ENCODE measurements at regions not wholly inside any gene's neighbourhood (a gene's known extent, or its start where the extent isn't known, plus 50 kb on each side); places are given as distances from the start of the nearest gene placed in this dataset.

GRCh38 chrX:124426288-124427169, 80.2 kb downstream of the SH2D1A start:
- no peak for DNase-seq (ENCODE audit: low spot score, unreplicated experiment)
- H3K4me1 Mint-ChIP-seq (ENCODE audit: low read depth), result peaks cover 21% of the 10 kb centered on the region
- TF ChIP-seq CTCF (IDR thresholded peaks at IDR 0.05; ENCODE audit: unreplicated experiment), result no peak
- H3K4me3 Mint-ChIP-seq (ENCODE audit: low read depth), result no peak overlapping the region
- H3K27ac Mint-ChIP-seq, result peak overlapping the region; percentile 76
- no peaks in the 10 kb centered on the region for H3K27me3 Mint-ChIP-seq
- H3K36me3 Mint-ChIP-seq (ENCODE audit: insufficient read depth), result peaks cover 3% of the 10 kb centered on the region
- peaks cover 6% of the 10 kb centered on the region for H3K9me3 Mint-ChIP-seq (ENCODE audit: low read depth)

GRCh38 chrX:124433186-124433585, 86.8 kb downstream of the SH2D1A start:
- Mint-ChIP-seq H3K36me3 (ENCODE audit: insufficient read depth) (no peaks in the 10 kb centered on the region), H3K27me3 (no peaks in the 10 kb centered on the region), H3K27ac (no peak overlapping the region), H3K9me3 (ENCODE audit: low read depth) (no peaks in the 10 kb centered on the region), H3K4me3 (ENCODE audit: low read depth) (no peak overlapping the region), H3K4me1 (ENCODE audit: low read depth) (peaks cover 2% of the 10 kb centered on the region)
- TF ChIP-seq CTCF (IDR thresholded peaks at IDR 0.05; ENCODE audit: unreplicated experiment), result no peak
- DNase-seq (ENCODE audit: low spot score, unreplicated experiment), result no peak

- peak overlapping the region; percentile 71 for H3K27ac Mint-ChIP-seq
- no peak overlapping the region for H3K4me3 Mint-ChIP-seq (ENCODE audit: low read depth)
- H3K9me3 Mint-ChIP-seq (ENCODE audit: low read depth), result no peaks in the 10 kb centered on the region
- no peak for DNase-seq (ENCODE audit: low spot score, unreplicated experiment)
- H3K36me3 Mint-ChIP-seq (ENCODE audit: insufficient read depth), result no peaks in the 10 kb centered on the region
- peaks cover 2% of the 10 kb centered on the region for H3K4me1 Mint-ChIP-seq (ENCODE audit: low read depth)
- no peaks in the 10 kb centered on the region for H3K27me3 Mint-ChIP-seq
- TF ChIP-seq CTCF (IDR thresholded peaks at IDR 0.05; ENCODE audit: unreplicated experiment), result no peak
Observed at GRCh38 chrX:124435616-124436015, 89.3 kb downstream of the SH2D1A start.

- H3K9me3 Mint-ChIP-seq (ENCODE audit: low read depth), result no peaks in the 10 kb centered on the region
- no peak overlapping the region for H3K4me3 Mint-ChIP-seq (ENCODE audit: low read depth)
- H3K27ac Mint-ChIP-seq, result no peak overlapping the region
- no peak for DNase-seq (ENCODE audit: low spot score, unreplicated experiment)
- no peak for TF ChIP-seq CTCF (IDR thresholded peaks at IDR 0.05; ENCODE audit: unreplicated experiment)
- peaks cover 5% of the 10 kb centered on the region for H3K4me1 Mint-ChIP-seq (ENCODE audit: low read depth)
- no peaks in the 10 kb centered on the region for H3K27me3 Mint-ChIP-seq
- H3K36me3 Mint-ChIP-seq (ENCODE audit: insufficient read depth), result no peaks in the 10 kb centered on the region
Observed at GRCh38 chrX:124440695-124441094, 94.3 kb downstream of the SH2D1A start.

GRCh38 chrX:124441971-124442590, 95.7 kb downstream of the SH2D1A start:
- H3K4me1 Mint-ChIP-seq (ENCODE audit: low read depth), result peaks cover 5% of the 10 kb centered on the region
- H3K36me3 Mint-ChIP-seq (ENCODE audit: insufficient read depth), result no peaks in the 10 kb centered on the region
- TF ChIP-seq CTCF (IDR thresholded peaks at IDR 0.05; ENCODE audit: unreplicated experiment), result no peak
- H3K4me3 Mint-ChIP-seq (ENCODE audit: low read depth), result no peak overlapping the region
- H3K9me3 Mint-ChIP-seq (ENCODE audit: low read depth), result no peaks in the 10 kb centered on the region
- no peak overlapping the region for H3K27ac Mint-ChIP-seq
- H3K27me3 Mint-ChIP-seq, result no peaks in the 10 kb centered on the region
- no peak for DNase-seq (ENCODE audit: low spot score, unreplicated experiment)
